Brain microvascular endothelial cell (primary cell): ENCODE measurements at regions not wholly inside any gene's neighbourhood (a gene's known extent, or its start where the extent isn't known, plus 50 kb on each side); places are given as distances from the start of the nearest gene placed in this dataset.

ENCODE experiments used
- DNase-seq: peaks from one replicate; pipeline ENCODE4 v3.0.0-alpha.2; 2020
- H3K27ac ChIP-seq: fragments of 250-450 bp; sonication (Bioruptor Pico); 2 replicates; pipeline ENCODE4 v1.5.1; 2020; ENCODE audit warnings: mild to moderate bottlenecking, moderate library complexity
- H3K27me3 ChIP-seq: fragments of 250-450 bp; sonication (Bioruptor Pico); replicated peaks from 2 replicates; pipeline ENCODE4 v1.5.1; 2020; ENCODE audit warnings: mild to moderate bottlenecking
- H3K36me3 ChIP-seq: fragments of 250-450 bp; sonication (Bioruptor Pico); replicated peaks from 2 replicates; pipeline ENCODE4 v1.5.1; 2020; ENCODE audit warnings: mild to moderate bottlenecking
- H3K4me3 ChIP-seq: 2 replicates; pipeline ENCODE4 v1.5.1; 2011; ENCODE audit warnings: low read depth, mild to moderate bottlenecking, control low read depth, low read length, moderate library complexity
- CTCF ChIP-seq: IDR thresholded peaks from 2 replicates; pipeline ENCODE4 v1.5.1; 2011; ENCODE audit warnings: low read depth, mild to moderate bottlenecking, moderate library complexity, low read length, control low read depth, inconsistent platforms; ENCODE audit errors: missing control alignments
- in situ Hi-C: cut with HindIII; loops from 2 replicates; pipeline ENCODE4 v1.10.0; 2017; ENCODE audit warnings: low sequenced_read_pairs, low pct_ligation_motif_present

- no peak for TF ChIP-seq CTCF
- no peak for DNase-seq
- in situ Hi-C loops: no loop called here
- no peaks in the 10 kb centered on the region for H3K27me3 ChIP-seq
- no peak overlapping the region for H3K4me3 ChIP-seq
- H3K27ac ChIP-seq: no peak overlapping the region
- H3K36me3 ChIP-seq: no peaks in the 10 kb centered on the region
Measured at GRCh38 chr18:41587976-41588375, 367.1 kb upstream of the PIK3C3 start.

- no peak for DNase-seq
- no peak for TF ChIP-seq CTCF
- in situ Hi-C loops: no loop called here
- no peaks in the 10 kb centered on the region for H3K36me3 ChIP-seq
- H3K27ac ChIP-seq: no peak overlapping the region
- no peaks in the 10 kb centered on the region for H3K27me3 ChIP-seq
- no peak overlapping the region for H3K4me3 ChIP-seq
Measured at GRCh38 chr18:41585512-41585911, 369.5 kb upstream of the PIK3C3 start.

GRCh38 chr18:41579185-41579584, 375.8 kb upstream of the PIK3C3 start:
- no peak for TF ChIP-seq CTCF
- Histone ChIP-seq H3K36me3 (no peaks in the 10 kb centered on the region), H3K4me3 (no peak overlapping the region), H3K27me3 (no peaks in the 10 kb centered on the region), H3K27ac (no peak overlapping the region)
- DNase-seq: no peak
- in situ Hi-C loops: no loop called here

- TF ChIP-seq CTCF: no peak
- in situ Hi-C loops: no loop called here
Measured at GRCh38 chr18:41577529-41577928, 377.5 kb upstream of the PIK3C3 start.

GRCh38 chr18:41576643-41577042, 378.4 kb upstream of the PIK3C3 start:
- H3K36me3 ChIP-seq: no peaks in the 10 kb centered on the region
- H3K27ac ChIP-seq: no peak overlapping the region
- in situ Hi-C loops: no loop called here
- H3K4me3 ChIP-seq: no peak overlapping the region
- TF ChIP-seq CTCF: no peak
- DNase-seq: no peak
- no peaks in the 10 kb centered on the region for H3K27me3 ChIP-seq

More at GRCh38 chr18:41577529-41577928, 377.5 kb upstream of the PIK3C3 start:
- H3K36me3 ChIP-seq: no peaks in the 10 kb centered on the region
- no peak overlapping the region for H3K27ac ChIP-seq
- no peaks in the 10 kb centered on the region for H3K27me3 ChIP-seq
- H3K4me3 ChIP-seq: no peak overlapping the region
- DNase-seq: no peak

GRCh38 chr18:41569867-41570266, 385.2 kb upstream of the PIK3C3 start:
- no peak overlapping the region for H3K27ac ChIP-seq
- no peaks in the 10 kb centered on the region for H3K27me3 ChIP-seq
- no peak for TF ChIP-seq CTCF
- no peaks in the 10 kb centered on the region for H3K36me3 ChIP-seq
- DNase-seq: no peak
- no peak overlapping the region for H3K4me3 ChIP-seq
- in situ Hi-C loops: no loop called here
